ENCODE measurements at regions not wholly inside any gene's neighbourhood (a gene's known extent, or its start where the extent isn't known, plus 50 kb on each side); places are given as distances from the start of the nearest gene placed in this dataset.

GRCh38 chr15:70250208-70251201, 152.8 kb upstream of the TLE3 start:
- DNase-seq (ENCODE audit: low read depth), result no peak
- no peak overlapping the region for H3K4me3 ChIP-seq (ENCODE audit: low read length)
- TF ChIP-seq CTCF (IDR thresholded peaks at IDR 0.05; ENCODE audit: insufficient read depth, low read depth, low read length, missing control alignments), result no peak

- TF ChIP-seq CTCF (IDR thresholded peaks at IDR 0.05; ENCODE audit: insufficient read depth, low read depth, low read length, missing control alignments), result no peak
- no peak overlapping the region for H3K4me3 ChIP-seq (ENCODE audit: low read length)
- DNase-seq (ENCODE audit: low read depth), result no peak
These were observed 151.9 kb upstream of the TLE3 start for GRCh38 chr15:70249616-70250015.

GRCh38 chr15:70248116-70249025, 150.7 kb upstream of the TLE3 start:
- H3K4me3 ChIP-seq (ENCODE audit: low read length), result no peak overlapping the region
- no peak for DNase-seq (ENCODE audit: low read depth)
- TF ChIP-seq CTCF (IDR thresholded peaks at IDR 0.05; ENCODE audit: insufficient read depth, low read depth, low read length, missing control alignments), result no peak

- H3K4me3 ChIP-seq (ENCODE audit: low read length), result no peak overlapping the region
- no peak for TF ChIP-seq CTCF (IDR thresholded peaks at IDR 0.05; ENCODE audit: insufficient read depth, low read depth, low read length, missing control alignments)
- DNase-seq (ENCODE audit: low read depth), result no peak
These were observed 149.6 kb upstream of the TLE3 start for GRCh38 chr15:70247281-70247680.

GRCh38 chr15:70246623-70247220, 149.0 kb upstream of the TLE3 start:
- H3K4me3 ChIP-seq (ENCODE audit: low read length), result no peak overlapping the region
- no peak for TF ChIP-seq CTCF (IDR thresholded peaks at IDR 0.05; ENCODE audit: insufficient read depth, low read depth, low read length, missing control alignments)
- DNase-seq (ENCODE audit: low read depth), result no peak

GRCh38 chr15:70245932-70246622, 148.4 kb upstream of the TLE3 start:
- DNase-seq (ENCODE audit: low read depth), result peak; percentile 60
- TF ChIP-seq CTCF (IDR thresholded peaks at IDR 0.05; ENCODE audit: insufficient read depth, low read depth, low read length, missing control alignments), result no peak
- H3K4me3 ChIP-seq (ENCODE audit: low read length), result no peak overlapping the region

Data from epithelial cell of esophagus (primary cell).